Activated CD8-positive, alpha-beta memory T cell treated with anti-CD3 and anti-CD28 coated beads, Interleukin-2, amount 10 ng/mL, durations not matched to agents 7 days and 5 days (primary cell): ENCODE measurements at regions not wholly inside any gene's neighbourhood (a gene's known extent, or its start where the extent isn't known, plus 50 kb on each side); places are given as distances from the start of the nearest gene placed in this dataset.

ENCODE experiments used
- ATAC-seq: fragments of 150-1000 bp; cut with Tn5 transposase; one replicate; pipeline ENCODE4 v1.10.0; 2021; ENCODE audit warnings: moderate library complexity
- CTCF ChIA-PET: fragments of 350-600 bp; sonication (Branson Sonifier 250); formaldehyde crosslinking; loops from one replicate; lab custom pipeline; 2021; ENCODE audit warnings: antibody characterized with exemption; lab: Charles Lee
- DNase-seq: peaks from one replicate; pipeline ENCODE4 v3.0.0-alpha.2; 2020
- H3K27ac Mint-ChIP-seq: one replicate; pipeline ENCODE4 v1.8.0; 2021; ENCODE audit warnings: mild to moderate bottlenecking, mixed read lengths
- H3K27me3 Mint-ChIP-seq: one replicate; pipeline ENCODE4 v1.8.0; 2021; ENCODE audit warnings: mixed read lengths
- H3K36me3 Mint-ChIP-seq: one replicate; pipeline ENCODE4 v1.8.0; 2021; ENCODE audit warnings: mild to moderate bottlenecking, mixed read lengths
- H3K4me1 Mint-ChIP-seq: one replicate; pipeline ENCODE4 v1.8.0; 2021; ENCODE audit warnings: mixed read lengths
- H3K4me3 Mint-ChIP-seq: one replicate; pipeline ENCODE4 v1.8.0; 2021; ENCODE audit warnings: mild to moderate bottlenecking, moderate library complexity, mixed read lengths
- H3K9me3 Mint-ChIP-seq: one replicate; pipeline ENCODE4 v1.8.0; 2022; ENCODE audit warnings: low read depth, mixed read lengths

DNA sequence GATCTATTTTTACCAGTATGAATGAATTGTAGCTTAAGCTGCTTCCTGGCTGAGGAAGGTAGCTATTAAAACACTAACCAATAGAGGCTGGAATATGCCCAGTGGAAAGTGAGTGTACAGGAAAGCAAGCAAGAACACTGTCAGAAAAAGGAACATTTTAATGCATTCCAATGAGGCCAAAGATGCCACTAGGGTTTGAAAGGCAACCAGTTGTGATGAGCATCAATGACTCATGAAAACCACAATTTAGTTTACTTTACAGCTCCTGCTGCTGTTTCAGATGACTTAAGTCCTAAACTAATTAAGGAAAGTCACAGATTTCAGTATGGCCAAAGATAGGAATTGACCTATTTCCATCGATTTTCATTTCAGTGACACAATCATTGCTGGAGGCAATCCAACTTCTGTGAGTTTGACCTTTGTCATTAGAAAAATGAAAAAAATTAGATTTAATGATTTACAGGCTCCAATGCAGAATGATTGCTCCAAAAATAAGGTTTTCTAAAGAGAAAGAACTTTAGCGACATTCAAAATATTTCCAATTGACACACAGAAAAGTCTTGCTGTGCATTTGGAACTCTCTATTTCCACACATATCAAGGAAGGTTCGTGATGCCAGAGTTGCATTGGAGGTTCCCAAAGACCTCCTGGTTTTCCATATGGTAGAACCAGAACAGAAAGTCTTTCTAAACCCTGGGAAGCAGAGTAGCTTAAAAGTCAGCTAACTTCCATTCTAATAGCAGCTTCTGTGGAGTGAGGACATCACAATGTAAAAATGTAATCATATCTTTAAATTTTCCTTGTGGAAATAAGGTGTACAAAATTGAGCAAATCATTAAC, 103.0 kb downstream of the SUCNR1 start:
- CTCF ChIA-PET = no interaction called here

DNA sequence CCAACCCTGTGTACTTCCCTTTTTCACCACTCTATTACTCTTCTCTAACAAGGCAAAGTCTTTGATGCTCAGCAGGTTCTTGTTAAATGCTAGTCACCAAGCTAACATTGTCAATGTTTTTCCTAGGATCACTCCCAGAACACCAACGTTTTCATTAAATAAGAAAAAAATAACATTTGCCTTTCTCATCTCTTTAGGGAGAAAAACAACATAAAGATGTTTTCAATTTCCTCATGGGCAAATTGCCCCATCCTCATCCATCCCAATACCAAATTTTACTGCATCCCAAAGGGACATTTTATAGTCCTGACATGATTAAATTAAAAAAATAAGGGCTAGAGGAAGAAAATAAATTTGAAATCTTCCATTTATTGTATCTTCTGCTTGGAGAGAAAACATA, 106.5 kb downstream of the SUCNR1 start:
- H3K4me1 Mint-ChIP-seq = peaks cover 2% of the 10 kb centered on the region
- H3K36me3 Mint-ChIP-seq = no peaks in the 10 kb centered on the region
- DNase-seq (no peak), ATAC-seq (no peak)
- H3K9me3 Mint-ChIP-seq = no peaks in the 10 kb centered on the region
- CTCF ChIA-PET = no interaction called here
- H3K4me3 Mint-ChIP-seq = no peak overlapping the region
- no peak overlapping the region for H3K27ac Mint-ChIP-seq
- no peaks in the 10 kb centered on the region for H3K27me3 Mint-ChIP-seq

More for the DNA sequence above, 103.0 kb downstream of the SUCNR1 start:
- Mint-ChIP-seq H3K4me3 (no peak overlapping the region), H3K27me3 (no peaks in the 10 kb centered on the region), H3K4me1 (peaks cover 2% of the 10 kb centered on the region), H3K36me3 (no peaks in the 10 kb centered on the region), H3K9me3 (no peaks in the 10 kb centered on the region), H3K27ac (no peak overlapping the region)
- DNase-seq = no peak
- ATAC-seq = no peak

DNA sequence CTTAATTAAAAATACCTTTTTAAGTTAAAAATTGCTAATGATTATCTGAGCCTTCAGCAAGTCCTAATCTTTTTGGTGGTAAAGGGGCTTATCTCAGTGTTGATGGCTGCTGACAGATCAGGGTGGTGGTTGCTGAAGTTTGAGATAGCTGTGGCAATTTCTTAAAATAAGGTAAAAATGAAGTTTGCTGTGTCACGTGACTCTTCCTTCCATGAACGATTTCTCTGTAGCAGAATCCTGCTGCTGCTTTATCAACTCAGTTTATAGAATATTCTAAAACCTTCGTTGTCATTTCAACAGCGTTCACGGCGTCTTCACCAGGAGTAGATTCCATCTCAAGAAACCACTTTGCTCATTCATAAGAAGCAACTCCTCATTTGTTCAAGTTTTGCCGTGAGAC, 110.1 kb downstream of the SUCNR1 start:
- Mint-ChIP-seq H3K27me3 (no peaks in the 10 kb centered on the region), H3K36me3 (no peaks in the 10 kb centered on the region), H3K4me3 (no peak overlapping the region), H3K27ac (no peak overlapping the region), H3K9me3 (no peaks in the 10 kb centered on the region), H3K4me1 (no peaks in the 10 kb centered on the region)
- DNase-seq (no peak), ATAC-seq (no peak)
- CTCF ChIA-PET = no interaction called here

- Mint-ChIP-seq H3K27ac (no peak overlapping the region), H3K4me1 (no peaks in the 10 kb centered on the region), H3K36me3 (no peaks in the 10 kb centered on the region), H3K9me3 (no peaks in the 10 kb centered on the region), H3K27me3 (peaks cover 8% of the 10 kb centered on the region), H3K4me3 (no peak overlapping the region)
- ATAC-seq (no peak), DNase-seq (no peak)
- CTCF ChIA-PET = no interaction called here
Measured at GRCh38 chr3:151985787-151986430, 112.5 kb downstream of the SUCNR1 start.

- Mint-ChIP-seq H3K27me3 (peaks cover 11% of the 10 kb centered on the region), H3K4me1 (no peaks in the 10 kb centered on the region), H3K9me3 (no peaks in the 10 kb centered on the region), H3K36me3 (no peaks in the 10 kb centered on the region), H3K4me3 (no peak overlapping the region), H3K27ac (no peak overlapping the region)
- ATAC-seq (no peak), DNase-seq (no peak)
- CTCF ChIA-PET = no interaction called here
Measured at GRCh38 chr3:151987893-151988292, 114.5 kb downstream of the SUCNR1 start.

DNA sequence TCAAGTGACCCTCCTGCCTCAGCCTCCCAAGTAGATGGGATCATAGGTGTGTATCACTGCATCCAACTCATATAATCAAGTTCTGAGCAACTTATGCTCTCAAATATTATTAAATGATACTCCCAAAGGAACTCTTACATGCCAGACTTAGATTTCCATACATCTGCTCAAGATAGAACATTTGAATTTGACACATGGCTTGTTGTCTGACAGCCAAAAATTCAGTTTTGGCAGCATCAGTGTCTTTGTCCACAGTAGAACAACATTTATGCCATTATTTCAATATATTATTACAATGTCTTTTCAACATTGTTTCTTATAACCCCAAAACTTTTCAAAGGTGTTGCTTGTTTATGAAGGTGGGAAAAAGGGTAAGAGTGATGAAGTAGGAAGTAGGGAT, 116.2 kb downstream of the SUCNR1 start:
- no peak overlapping the region for H3K27ac Mint-ChIP-seq
- ATAC-seq = no peak
- peaks cover 14% of the 10 kb centered on the region for H3K27me3 Mint-ChIP-seq
- no peak overlapping the region for H3K4me3 Mint-ChIP-seq
- CTCF ChIA-PET = no interaction called here
- H3K9me3 Mint-ChIP-seq = no peaks in the 10 kb centered on the region
- no peaks in the 10 kb centered on the region for H3K36me3 Mint-ChIP-seq
- DNase-seq = no peak
- no peaks in the 10 kb centered on the region for H3K4me1 Mint-ChIP-seq

GRCh38 chr3:151990696-151991376, 117.4 kb downstream of the SUCNR1 start:
- CTCF ChIA-PET = no interaction called here

DNA sequence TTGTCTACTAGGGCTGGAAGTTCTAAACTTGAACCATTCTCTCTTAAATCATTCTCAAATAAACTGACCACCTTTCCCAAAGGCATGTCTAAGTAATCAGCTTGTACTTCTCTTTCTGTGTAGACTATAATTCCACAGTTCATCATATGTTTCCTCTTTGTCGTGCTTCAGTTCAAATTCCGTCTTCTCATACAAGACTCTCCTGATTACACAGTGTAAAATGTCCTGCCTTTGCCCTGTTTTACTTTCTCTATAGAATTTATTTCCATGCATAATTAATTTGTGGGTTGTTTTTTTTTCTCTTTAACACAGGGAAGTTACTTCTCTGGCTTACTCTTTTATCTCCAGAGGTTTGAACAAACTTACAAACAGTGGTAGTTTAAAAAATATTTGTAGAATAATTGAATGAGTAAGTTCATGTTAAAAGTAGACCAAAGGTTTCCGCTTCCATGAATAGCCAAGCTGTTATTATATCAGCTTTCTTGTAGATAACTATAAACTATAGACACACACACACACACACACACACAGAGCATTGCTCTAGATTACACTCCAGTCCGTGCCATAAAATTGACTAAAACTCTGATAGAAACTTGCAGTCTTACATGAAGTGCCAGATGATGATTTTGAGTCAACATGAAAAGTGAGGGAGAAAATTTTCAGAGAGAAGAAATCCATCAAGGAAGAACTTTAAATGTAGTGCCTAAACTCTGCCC, 119.0 kb downstream of the SUCNR1 start:
- DNase-seq (no peak), ATAC-seq (no peak)
- H3K27ac Mint-ChIP-seq = no peak overlapping the region
- H3K9me3 Mint-ChIP-seq = no peaks in the 10 kb centered on the region
- H3K4me3 Mint-ChIP-seq = no peak overlapping the region
- H3K27me3 Mint-ChIP-seq = peaks cover 14% of the 10 kb centered on the region
- no peaks in the 10 kb centered on the region for H3K36me3 Mint-ChIP-seq
- no peaks in the 10 kb centered on the region for H3K4me1 Mint-ChIP-seq
- CTCF ChIA-PET = interaction anchor here (1.2 kb wide), 1 partner anchor 12 kb away, joined by 3 read pairs; no protein-coding TSS in a partner anchor

More at GRCh38 chr3:151990696-151991376, 117.4 kb downstream of the SUCNR1 start:
- H3K27me3 Mint-ChIP-seq = peaks cover 14% of the 10 kb centered on the region
- no peaks in the 10 kb centered on the region for H3K4me1 Mint-ChIP-seq
- no peaks in the 10 kb centered on the region for H3K9me3 Mint-ChIP-seq
- H3K36me3 Mint-ChIP-seq = no peaks in the 10 kb centered on the region
- DNase-seq (no peak), ATAC-seq (no peak)
- no peak overlapping the region for H3K27ac Mint-ChIP-seq
- H3K4me3 Mint-ChIP-seq = no peak overlapping the region

DNA sequence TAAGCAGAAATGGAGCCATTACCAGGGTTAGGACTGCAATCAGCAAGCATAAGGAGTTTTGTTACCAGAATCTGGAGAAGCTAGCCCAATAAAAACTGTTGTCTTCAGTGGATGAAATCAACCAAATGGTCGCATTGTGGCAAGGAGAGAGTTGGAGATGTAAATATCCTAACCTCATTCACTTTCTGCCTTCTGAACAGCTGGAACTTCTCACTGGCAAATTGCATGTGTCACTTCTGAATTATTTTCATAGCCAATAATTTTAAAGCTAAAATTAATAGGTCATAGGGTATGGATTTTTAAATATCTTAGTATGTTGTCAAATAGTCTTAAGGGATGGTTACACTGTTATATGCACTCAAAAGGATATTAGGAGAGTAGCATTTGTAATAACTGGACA, 121.6 kb downstream of the SUCNR1 start:
- Mint-ChIP-seq H3K4me1 (no peaks in the 10 kb centered on the region), H3K9me3 (no peaks in the 10 kb centered on the region), H3K36me3 (no peaks in the 10 kb centered on the region), H3K27me3 (peaks cover 10% of the 10 kb centered on the region), H3K27ac (no peak overlapping the region), H3K4me3 (no peak overlapping the region)
- DNase-seq = no peak
- CTCF ChIA-PET = no interaction called here
- no peak for ATAC-seq

GRCh38 chr3:151998744-151999143, 125.3 kb downstream of the SUCNR1 start:
- H3K9me3 Mint-ChIP-seq = no peaks in the 10 kb centered on the region
- DNase-seq = no peak
- peaks cover 4% of the 10 kb centered on the region for H3K27me3 Mint-ChIP-seq
- ATAC-seq = no peak
- H3K36me3 Mint-ChIP-seq = no peaks in the 10 kb centered on the region
- no peaks in the 10 kb centered on the region for H3K4me1 Mint-ChIP-seq
- CTCF ChIA-PET = no interaction called here
- no peak overlapping the region for H3K27ac Mint-ChIP-seq
- H3K4me3 Mint-ChIP-seq = no peak overlapping the region

- no peaks in the 10 kb centered on the region for H3K9me3 Mint-ChIP-seq
- no peak overlapping the region for H3K4me3 Mint-ChIP-seq
- H3K27ac Mint-ChIP-seq = no peak overlapping the region
- peaks cover 4% of the 10 kb centered on the region for H3K27me3 Mint-ChIP-seq
- no peak for ATAC-seq
- DNase-seq = no peak
- no peaks in the 10 kb centered on the region for H3K4me1 Mint-ChIP-seq
- no peaks in the 10 kb centered on the region for H3K36me3 Mint-ChIP-seq
- CTCF ChIA-PET = no interaction called here
Measured at GRCh38 chr3:151999936-152000335, 126.5 kb downstream of the SUCNR1 start.

DNA sequence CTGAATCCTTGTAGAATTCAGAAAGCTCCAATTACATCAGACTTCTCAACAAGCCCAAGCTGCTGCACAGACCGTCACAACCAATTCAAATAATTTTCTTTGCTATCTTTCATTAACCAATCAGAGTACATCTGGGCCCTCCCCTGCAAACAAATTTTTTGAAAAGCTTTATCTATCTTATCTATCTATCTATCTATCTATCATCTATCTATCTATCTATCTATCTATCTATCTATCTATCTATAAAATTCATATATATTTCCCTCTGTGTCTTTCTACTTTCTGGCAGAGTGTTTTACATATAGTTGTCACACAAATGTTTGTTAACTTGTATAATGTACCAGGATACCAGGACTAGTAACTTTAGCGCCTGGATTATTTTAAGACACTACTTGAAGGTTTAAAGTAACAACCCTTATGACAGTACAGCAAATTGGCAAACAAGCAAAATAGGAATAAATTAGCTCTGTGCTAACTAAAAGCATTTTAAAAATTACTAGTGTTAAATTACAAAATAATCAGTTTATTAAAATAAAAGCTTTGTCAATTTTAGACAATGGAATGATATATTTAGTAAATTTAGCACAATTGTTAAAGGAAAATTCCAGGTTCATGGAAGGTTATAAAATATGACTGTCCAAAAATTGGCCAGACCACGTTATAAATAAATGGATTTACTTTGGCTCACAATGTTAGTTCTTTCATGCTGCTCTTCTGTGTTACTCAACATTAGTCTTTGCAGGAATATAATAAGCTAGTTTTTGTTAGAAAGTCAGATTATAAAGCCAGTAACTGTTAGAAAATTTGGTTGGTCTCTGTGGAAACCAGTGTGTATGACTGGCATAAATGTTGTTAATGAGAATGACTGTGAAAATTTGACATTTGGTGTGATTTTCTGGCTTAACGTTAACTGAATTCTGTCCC, 138.6 kb downstream of the SUCNR1 start:
- CTCF ChIA-PET = no interaction called here
- no peaks in the 10 kb centered on the region for H3K4me1 Mint-ChIP-seq
- no peak for ATAC-seq

More for the DNA sequence above, 138.6 kb downstream of the SUCNR1 start:
- no peak for DNase-seq
- Mint-ChIP-seq H3K36me3 (no peaks in the 10 kb centered on the region), H3K4me3 (no peak overlapping the region), H3K9me3 (no peaks in the 10 kb centered on the region), H3K27me3 (peaks cover 2% of the 10 kb centered on the region), H3K27ac (no peak overlapping the region)
